DMS53 (cell line): ENCODE measurements at regions not wholly inside any gene's neighbourhood (a gene's known extent, or its start where the extent isn't known, plus 50 kb on each side); places are given as distances from the start of the nearest gene placed in this dataset.

Experiments
- DNase-seq: peaks from one replicate; lab custom pipeline; 2025; lab: John Stamatoyannopoulos, UW

DNA sequence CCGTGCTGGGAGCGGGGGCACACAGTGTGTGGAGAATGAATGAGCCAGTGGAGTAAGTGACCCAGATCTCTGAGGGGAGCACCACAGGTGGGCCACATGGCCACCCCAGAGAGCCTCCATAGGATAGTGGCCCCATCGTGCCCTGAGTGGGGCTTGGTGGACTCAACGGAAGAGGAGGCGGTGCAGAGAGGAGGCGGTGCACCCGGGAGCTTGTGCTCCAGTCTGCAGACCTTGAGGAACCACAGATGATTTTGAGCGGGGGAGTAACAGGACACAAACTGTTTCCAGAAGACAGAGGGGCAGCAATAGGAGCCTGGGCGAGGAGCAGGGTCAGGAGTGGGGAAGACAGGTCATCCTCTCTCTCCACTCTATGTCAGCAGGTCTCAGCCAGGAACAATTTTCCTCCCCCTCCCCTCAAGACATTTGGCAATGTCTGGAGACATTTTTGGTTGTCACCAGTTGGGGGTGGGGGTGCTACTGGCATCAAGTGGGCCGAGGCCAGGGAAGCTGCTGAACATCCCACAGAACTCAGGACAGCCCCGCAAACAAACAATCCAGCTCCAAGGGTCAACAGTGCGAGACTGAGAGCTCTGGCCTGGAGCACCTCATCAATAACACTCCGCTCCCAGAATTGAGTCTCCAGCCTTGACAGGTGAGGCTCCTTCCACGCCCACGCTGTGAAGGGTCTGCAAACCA is 182.2 kb downstream of the USP12 start:
- no peak for DNase-seq

DNA sequence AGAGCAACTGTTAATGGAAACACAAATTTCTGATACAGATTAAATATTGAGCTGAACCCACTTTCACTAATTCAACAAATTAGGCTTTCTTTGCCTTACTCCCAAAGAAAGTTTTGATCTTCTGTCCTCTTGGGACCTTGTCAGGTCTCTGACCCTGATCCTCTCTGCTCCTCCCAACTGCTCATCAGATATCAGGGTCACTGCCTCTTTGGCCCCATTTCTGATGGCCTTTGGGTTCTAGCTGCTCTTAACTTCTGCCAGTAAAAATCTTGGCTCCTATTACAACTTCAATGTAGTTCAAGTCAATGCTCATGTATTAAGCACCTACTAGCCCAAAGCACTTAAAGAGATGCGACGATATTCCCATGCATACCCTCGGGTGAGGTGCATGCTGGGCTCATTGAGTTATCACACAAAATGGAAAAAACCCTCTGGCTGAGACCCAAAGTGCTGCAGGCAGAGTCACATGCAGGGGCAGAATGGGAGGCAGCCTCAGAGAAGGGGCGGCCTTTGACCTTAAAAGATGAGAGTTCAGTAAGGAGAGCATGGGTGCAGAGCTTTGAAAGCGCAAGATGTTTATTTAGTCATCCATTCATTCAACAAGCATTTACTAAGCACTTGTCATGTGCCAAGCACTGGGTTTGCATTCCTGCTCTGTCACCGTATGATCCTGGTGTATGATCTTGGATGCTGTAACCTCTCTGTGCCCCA is 183.4 kb downstream of the USP12 start:
- no peak for DNase-seq

DNA sequence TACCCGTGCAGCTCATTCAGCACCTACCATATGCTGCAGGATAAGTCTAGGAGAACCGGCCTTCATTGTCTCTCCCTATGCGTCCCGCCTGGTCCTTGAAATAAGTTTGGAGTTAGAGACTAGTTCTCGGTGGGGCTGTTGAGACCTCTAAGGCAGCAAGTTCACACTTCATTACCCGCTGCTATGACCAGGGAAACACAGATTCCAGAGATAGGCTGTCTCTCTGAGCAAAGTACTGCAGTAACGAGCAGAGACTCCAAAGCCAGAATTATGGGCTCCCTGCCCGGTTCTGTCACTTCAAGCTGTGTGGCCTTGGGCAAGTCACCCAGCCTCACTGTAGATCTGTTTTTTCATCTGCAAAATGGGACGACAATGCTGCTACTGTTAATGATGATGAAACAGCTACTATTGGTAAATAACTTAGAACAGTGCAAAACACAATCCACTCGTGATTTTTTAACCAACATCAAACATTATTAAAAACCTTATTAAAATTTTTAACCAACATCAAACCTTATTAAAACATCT is 184.1 kb downstream of the USP12 start:
- DNase-seq = no peak

DNA sequence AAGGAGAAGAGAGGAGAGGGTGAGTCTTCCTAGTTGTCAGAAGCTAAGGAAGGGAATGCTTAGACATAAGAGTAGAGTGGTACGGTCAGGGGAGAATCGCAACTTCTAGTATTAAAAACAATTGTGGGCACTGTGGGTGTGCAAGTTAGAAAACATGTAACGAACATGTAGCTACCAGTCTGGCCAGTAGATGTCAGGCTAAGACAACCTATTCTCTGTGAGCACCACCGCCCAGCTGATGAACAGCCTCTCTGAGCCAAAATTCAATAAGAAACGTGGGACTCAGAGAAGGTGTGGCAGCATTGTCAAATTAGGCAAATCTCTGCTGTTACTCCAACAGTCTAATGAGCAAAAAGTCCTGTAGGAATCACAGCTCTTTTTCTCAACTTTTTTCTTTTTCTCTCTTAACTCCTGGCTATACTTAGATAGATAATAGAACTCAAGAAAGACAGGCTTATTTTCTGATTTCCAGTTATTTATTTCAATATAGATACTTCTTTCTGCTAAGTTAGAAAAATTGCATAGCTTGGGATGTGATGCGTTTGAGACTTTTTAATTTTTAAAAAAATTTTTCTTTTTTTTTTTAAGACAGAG is 186.2 kb downstream of the USP12 start:
- peak; percentile 86 for DNase-seq

DNA sequence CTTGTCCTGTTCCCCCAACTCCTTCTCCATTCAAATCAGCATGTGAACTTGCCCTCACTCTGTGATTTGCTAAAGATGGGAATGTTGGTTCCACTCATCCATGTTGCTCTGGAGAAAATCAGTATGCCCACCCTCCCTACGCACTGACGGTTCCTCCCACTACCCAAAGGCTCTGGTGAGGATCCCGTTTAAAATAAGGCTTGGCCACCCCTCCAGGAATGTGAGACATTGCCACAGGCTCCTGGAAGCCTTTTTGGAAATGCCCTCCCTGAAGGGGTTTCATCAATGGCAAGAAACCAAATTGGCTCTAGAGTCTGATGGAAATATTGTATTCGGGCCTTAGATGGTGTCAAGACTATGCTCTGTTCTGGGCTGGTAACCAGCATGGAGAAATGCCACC is 187.3 kb downstream of the USP12 start:
- DNase-seq = no peak

DNA sequence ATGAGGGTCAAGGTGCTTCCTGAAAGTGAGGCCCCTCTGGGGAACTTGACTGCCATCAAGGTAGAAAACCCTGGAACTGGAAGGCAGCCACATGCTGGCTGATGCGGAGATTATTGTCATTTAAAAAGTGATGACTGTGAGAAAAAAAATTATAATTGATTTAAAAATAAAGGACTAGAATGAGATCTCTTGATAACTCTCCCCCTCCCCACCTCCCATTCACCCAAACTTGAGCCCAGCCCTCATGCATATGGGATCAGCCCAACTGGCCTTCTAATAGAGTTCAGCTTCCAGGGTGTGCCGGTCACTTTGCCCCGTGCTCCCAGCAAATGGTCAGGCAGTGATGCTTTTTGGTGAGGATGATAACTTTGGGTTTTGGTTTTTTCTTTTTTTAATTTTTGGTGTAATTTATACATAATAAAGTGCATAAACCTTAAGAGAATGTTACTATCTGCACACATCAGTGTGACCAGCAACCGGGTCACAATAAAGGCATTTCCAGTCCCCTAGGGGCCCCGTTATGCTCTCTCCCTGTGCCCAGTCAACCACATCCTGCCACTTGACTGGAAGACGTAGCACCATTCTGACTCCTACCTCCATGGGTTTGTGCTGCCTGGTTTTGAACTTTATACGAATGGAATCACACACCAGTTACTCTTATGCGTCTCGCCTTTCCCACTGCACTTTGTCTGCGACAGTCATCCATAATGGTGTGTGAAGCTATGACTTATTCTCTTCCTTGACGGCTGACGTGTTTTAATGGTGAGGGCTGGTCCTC is 187.9 kb downstream of the USP12 start:
- no peak for DNase-seq

DNA sequence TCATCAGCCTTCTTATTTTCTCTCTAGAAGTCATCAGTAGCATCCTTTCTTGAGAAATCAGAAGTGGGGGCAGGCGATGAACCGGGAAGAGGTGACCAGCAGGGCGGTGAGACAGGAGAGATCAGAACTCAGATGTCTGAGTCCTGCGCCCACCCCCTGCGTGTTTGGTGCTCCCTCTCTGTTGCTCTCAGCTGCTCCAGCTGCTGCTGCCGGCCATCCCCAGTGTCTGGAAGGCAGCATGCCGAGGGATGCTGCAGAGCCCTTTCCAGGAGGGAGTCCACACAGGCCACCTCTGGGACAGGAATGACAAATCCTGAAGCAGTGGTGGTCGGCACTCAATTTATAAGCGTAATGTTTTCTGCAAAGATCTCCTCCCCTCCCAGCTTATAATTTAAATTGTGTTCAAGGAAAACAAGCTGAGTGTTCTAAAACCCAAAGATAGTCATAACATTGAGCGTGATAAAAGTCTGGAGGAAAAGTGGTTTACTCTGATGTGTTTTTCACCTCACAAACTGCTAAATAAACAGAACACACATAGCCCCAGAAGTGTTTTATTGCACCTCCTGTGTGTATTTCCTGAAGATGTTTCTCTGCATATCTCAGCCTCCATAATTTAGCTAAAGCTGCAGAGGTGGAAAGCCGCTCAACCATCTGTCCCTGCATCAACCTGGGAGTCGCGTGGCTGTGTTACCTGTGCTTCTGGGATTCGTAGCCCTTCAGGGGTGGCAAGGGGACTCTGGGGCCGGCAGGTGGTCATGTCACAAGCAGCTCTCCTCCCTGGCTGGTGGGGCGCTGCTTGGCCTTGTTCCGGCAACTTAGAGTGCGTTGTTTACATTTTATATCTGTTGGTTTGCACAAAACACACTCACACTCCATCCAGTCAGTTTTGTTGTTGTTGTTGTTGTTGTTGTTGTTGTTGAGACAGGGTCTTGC is 191.2 kb downstream of the USP12 start:
- no peak for DNase-seq

DNA sequence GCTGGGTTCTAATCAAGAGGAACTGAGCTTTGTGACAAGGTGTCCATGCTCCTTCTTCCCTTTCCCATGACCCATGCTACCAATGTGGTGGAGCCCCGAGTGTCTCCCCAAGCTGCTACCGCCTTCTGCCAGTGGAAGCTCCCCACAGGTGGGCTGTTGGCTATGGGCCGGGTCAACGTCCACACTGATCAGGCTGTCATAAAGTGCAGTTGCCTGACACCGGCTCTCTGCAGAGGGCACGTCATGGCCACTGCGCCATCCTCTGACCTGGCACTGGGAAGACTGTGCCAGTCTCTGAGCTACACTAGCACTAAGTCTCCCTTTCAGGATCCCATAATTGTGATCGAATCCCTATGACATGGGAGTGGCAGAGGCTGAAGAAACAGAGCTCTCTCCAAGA is 192.3 kb downstream of the USP12 start:
- DNase-seq = no peak

DNA sequence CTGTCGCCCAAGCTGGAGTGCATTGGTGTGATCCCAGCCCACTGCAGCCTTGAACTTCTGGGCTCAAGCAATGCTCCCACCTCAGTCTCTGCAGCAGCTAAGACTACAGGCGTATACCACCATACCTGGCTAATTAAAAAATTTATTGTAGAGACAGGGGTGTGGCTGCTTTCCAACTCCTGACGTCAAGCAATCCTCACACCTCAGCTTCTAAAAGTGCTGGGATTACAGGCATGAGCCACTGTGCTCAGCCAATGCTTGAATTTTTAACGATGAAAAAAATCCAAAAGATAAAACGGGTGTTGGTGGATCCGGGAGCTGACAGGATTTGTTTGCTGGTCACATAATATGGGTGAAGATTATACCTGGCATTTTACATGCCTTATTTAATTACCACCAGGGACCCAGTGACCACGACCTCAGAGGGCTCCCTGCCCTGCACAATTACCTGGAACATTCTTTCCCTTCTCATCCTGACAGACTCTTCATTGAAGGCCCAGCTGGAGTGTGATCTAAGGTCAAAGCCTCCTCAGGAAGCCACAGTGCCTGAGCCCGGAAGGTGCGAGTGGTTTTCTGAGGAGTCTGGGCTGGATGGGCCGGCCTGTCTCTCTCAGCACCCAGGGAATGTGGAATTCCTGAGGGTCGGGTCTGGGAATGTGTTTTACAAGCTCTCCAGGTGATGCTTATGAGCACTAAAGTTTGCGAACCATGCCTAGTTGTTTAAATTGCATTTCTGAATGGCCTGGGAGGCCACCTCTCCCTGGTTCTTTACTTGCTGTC is 193.3 kb downstream of the USP12 start:
- DNase-seq = no peak

DNA sequence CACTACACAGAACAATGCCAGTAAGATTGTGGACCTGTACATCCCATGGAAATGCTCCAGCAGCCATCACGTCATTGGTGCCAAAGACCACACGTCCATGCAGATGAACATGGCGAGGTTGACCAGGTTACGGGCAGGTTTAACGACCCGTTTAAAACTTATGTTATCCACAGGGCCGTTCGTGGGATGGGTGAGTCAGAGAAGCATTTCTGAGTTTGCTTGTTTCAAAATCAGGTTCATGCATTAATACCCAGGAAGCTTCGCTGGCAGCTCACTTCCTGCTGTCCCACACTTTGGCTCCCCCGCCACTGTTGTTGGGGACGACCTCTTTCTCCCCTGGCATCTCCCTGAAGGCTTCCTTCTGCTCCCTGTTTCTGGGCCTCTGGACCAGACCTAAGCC is 194.1 kb downstream of the USP12 start:
- no peak for DNase-seq

DNA sequence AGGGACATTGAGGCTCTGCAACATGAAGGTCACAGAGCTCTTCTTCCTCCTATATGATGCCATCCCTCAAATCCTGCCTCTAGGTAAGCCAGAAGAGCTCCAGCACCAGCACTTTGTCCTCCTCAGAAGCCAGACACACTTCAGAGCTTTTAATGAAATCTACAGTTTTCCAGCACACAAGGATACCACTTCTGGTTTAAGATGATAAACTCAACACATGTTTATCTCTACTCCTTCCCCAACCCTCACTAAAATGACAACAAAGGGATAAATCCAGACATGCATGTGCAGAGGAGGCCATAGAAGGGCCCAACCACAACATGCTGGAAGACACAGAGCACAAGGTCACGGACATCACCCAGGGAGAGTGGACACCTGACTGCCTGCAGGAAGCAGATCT is 195.3 kb downstream of the USP12 start:
- no peak for DNase-seq

DNA sequence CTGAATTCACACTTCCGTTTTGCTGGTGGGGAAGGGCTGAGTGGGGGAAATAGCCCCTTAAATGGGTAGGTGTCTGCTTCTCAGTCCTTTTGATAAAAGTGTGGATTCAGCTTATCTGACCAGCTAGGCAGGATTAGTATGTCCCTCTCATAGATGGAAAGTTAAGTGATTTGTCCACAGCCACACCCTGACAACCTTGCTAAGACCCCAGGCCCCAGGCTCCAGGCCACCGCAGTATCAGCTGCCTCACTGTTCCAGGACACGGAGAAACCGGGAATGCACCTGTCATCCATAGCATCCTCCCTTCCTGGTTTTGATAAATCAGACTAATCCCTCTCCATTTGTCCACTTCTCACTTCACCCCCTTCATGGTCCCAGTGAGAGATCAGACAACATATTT is 197.7 kb downstream of the USP12 start:
- DNase-seq = no peak

DNA sequence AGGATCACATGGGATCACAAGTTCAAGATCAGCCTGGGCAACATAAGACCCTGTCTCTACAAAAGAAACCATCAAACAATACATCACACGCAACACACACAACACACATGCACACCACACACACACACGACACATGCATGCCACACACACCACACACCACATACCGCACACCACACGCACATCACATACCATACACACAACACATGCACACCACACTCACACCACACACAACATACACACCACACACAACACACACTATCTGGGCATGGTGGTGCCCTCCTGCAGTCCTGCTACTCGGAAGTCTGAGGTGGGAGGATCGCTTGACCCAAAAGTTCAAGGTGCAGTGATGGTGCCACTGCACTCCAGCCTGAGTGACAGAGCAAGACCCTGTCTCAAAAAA is 198.3 kb downstream of the USP12 start:
- DNase-seq = no peak

DNA sequence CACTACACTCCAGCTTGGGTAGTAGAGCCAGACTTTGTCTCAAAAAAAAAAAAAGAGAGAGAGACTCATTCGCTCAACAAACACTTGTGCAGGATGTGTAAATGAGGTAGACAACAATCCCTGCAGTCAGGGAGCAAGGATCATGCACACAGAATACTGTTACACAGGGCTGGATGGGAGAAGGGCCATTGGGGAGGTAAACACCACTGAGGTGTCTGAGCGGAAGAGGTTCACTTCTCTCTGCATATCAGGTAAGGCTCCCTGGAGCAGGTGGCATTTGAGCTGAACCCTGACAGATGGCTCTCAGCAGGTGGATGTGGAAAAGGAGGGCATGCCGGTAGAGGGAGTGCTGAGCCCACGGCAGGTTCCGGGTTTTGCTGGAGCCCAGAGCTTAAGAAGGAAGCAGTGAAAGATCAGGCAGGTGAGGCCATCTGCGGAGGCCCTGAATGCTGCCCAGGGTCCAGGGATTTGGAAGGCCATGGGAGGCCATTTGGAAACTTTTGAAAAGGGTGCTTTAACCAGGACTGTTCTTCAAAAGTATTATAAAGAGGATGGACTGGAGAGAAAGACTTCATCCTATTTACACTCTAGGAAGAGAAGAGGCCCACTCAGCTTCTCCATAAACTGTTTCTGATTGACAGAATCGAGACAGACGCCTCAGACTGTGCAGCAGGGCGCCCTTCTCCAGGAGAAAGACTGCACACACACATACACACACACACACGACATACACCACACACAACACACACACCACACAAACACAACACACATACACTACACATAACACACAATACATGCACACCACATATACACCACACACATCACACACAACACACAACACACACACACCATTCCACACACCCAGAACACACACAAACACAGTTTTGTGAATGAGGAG is 199.4 kb downstream of the USP12 start:
- peak; percentile 99 for DNase-seq

DNA sequence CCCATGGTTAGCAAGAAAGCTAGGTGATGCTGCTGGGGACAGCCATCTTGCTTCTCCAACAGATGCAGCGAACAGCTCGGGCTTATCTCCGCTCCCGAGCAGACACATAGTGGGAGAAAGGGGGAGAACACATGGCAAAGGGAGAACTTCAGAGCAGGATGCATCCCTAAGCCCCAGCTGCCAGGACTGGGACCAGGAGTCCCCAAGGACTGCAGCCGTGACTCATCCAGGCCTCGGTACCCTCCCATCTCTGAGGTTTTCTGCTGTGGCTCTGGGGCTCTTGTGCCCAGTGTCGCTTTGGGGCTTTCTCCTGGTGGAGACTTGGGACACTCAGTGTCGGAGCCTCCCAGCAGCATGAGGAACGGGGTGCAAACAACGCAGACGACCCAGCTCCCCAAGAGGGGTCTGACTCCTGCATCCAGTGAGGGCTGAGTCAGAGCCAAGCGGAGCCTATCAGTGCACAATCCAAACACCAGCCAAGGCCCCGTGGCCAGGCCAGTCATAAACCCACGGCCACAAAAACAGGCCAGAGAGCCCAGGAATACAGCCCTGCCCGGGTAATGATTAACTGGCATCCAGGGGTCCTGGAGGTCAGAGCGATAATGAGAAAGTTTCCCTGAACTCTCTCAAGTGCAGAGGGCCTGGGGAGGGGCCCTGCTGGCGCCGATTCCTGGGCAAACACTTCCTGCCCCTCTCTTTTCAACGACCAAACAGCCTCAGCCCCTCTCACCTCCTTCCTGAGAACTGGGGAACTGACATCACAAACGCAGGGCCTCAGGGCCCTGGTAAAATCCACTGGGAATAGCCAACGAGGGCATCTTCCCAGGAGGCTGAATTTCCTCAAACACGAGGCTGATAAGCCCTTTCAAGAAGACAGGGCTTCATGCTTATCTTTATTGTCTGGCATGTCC is 202.9 kb downstream of the USP12 start:
- DNase-seq = peak; percentile 91

DNA sequence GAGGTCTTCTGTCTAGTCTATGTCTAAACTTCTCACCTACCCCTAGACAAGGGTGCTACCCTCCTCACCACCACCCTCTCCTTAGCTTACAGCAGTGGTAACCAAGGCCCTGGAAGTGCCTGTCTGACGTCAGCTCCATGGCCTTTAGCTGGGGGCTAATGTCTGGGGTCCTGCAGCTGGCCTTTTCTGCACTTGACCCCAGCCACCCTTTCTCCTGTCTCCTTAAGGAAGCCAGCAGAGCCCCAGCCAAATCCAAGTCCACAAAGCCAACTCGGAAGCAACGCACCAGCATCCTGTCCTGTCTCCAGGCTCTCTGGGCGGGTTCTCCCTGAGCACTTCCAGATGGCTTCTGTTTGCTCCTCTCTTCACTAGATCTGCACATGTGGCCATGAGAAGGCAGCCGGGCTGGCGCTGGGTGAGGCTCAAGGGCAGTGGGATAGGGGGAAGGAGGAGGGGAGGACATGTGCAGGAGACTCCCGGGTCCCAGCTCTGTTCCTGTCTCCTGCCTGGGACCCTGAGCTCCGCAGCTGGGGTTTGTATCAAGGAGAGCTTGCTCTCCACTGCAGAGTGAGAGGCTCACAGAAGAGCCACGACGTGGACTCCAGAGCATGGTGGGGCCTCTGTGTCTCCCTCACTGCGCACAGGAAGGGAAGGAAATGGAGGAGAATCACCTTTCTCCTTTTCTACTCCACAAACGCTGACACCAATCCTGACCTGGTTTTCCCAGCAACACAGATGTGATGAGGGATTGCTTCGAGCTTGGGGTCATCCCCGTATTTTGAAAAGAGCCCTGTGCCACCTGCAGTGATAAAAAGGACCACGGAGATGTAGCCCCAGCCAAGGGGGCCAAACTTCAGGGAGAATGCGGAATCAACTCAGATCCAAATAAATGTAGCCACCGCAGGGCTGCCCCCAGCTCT is 204.2 kb downstream of the USP12 start:
- peak; percentile 92 for DNase-seq

DNA sequence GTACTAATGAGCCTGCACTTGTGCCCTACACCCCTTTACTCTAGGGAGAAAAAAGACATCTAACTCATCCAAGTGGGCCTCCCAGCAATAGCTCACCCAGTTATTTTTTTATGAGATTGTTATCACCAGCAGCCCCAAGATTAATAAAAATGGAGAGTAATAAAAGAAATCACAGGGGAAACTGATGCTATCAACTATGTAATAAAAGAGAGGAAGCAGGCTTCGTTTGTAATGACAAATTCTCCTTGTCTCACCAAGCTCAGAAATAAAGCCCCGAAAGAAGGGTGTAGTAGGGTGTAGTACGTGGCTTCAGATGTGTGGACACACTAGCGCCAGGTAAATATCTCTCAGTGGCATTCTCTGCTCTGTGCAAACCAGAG is 204.9 kb downstream of the USP12 start:
- peak; percentile 64 for DNase-seq
